HEK293 (cell line): ENCODE measurements at regions not wholly inside any gene's neighbourhood (a gene's known extent, or its start where the extent isn't known, plus 50 kb on each side); places are given as distances from the start of the nearest gene placed in this dataset.

Experiments
- BCL11A ChIP-seq: fragments of 450-650 bp; formaldehyde crosslinking; IDR thresholded peaks from 2 replicates; pipeline ENCODE4 v1.5.1; 2016; ENCODE audit warnings: low read depth, missing biosample characterization, missing genetic modification characterization
- CTCF ChIP-seq: fragments of 450-650 bp; formaldehyde crosslinking; IDR thresholded peaks from 2 replicates; pipeline ENCODE4 v1.5.1; 2016; ENCODE audit warnings: missing biosample characterization, missing genetic modification characterization
- GLIS1 ChIP-seq: fragments of 450-650 bp; formaldehyde crosslinking; IDR thresholded peaks from 2 replicates; pipeline ENCODE4 v1.5.1; 2016; ENCODE audit warnings: missing biosample characterization, missing genetic modification characterization
- HOXA7 ChIP-seq: sonication (generic); formaldehyde crosslinking; IDR thresholded peaks from 2 replicates; pipeline ENCODE4 v1.8.1; 2022; ENCODE audit warnings: missing genetic modification reagents, borderline replicate concordance
- MEIS1 ChIP-seq: sonication (generic); formaldehyde crosslinking; IDR thresholded peaks from 2 replicates; pipeline ENCODE4 v1.8.1; 2022; ENCODE audit warnings: missing genetic modification reagents, mild to moderate bottlenecking, borderline replicate concordance
- SP2 ChIP-seq: fragments of 450-650 bp; formaldehyde crosslinking; IDR thresholded peaks from 2 replicates; pipeline ENCODE4 v1.5.1; 2016; ENCODE audit warnings: missing biosample characterization, missing genetic modification characterization
- TCF7L2 ChIP-seq: IDR thresholded peaks from 2 replicates; pipeline ENCODE4 v1.6.1; 2011; ENCODE audit warnings: low read depth, mild to moderate bottlenecking, inconsistent platforms, low read length, moderate library complexity, borderline replicate concordance
- ZFP69B ChIP-seq: fragments of 450-650 bp; formaldehyde crosslinking; IDR thresholded peaks from 2 replicates; pipeline ENCODE4 v1.5.1; 2016; ENCODE audit warnings: missing biosample characterization, missing genetic modification characterization
- ZNF426 ChIP-seq: fragments of 450-650 bp; formaldehyde crosslinking; IDR thresholded peaks from 2 replicates; pipeline ENCODE4 v1.5.1; 2017; ENCODE audit warnings: missing biosample characterization, missing genetic modification characterization, mild to moderate bottlenecking, inconsistent platforms, moderate library complexity
- ZNF658 ChIP-seq: fragments of 450-650 bp; formaldehyde crosslinking; IDR thresholded peaks from 2 replicates; pipeline ENCODE4; 2016; ENCODE audit warnings: missing biosample characterization, missing genetic modification characterization
- ZNF660 ChIP-seq: fragments of 450-650 bp; IDR thresholded peaks from 2 replicates; pipeline ENCODE4 v1.5.1; 2018; ENCODE audit warnings: missing biosample characterization, mild to moderate bottlenecking, missing genetic modification characterization
- ZNF747 ChIP-seq: fragments of 450-650 bp; formaldehyde crosslinking; IDR thresholded peaks from 2 replicates; pipeline ENCODE4 v1.5.1; 2016; ENCODE audit warnings: missing biosample characterization, missing genetic modification characterization
- ZNF837 ChIP-seq: fragments of 450-650 bp; formaldehyde crosslinking; IDR thresholded peaks from 2 replicates; pipeline ENCODE4 v1.5.1; 2016; ENCODE audit warnings: missing biosample characterization, missing genetic modification characterization

DNA sequence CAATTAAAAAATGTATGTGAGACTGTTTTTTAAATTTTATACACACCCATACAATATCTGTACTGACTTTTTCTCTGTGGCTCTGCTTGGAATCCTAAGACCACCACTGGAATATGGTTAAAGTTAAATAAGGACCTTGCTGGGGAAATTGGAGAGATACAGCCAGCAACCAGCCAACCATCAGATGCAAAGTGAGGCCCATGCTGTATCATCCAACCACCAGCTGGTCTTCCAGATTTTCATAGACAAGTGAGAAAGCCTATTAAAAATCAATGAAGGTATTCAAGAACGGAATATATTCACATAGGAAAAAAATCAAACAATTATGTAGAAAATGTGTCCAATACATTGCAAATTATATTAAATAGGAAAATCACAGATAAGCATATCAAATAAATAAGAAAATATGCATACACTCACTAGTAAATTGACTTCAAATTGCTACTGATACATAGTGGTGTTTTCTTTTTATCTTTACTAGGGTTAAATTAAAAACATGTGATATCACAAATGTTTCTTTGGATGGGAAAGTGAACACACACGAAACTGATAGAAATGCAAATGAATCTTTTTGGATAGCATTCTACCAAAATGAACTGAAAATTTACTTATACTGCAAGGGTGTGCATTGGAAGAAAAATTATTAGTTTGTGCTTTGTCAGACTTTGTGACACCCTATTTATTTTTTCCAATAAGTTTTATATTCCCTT lies 1486.3 kb downstream of the BRINP3 start:
- TF ChIP-seq GLIS1 (tag by site-specific recombination) (no peak), CTCF (tag by site-specific recombination) (no peak), ZNF837 (tag by site-specific recombination) (no peak), ZNF426 (tag by site-specific recombination) (no peak), MEIS1 (CRISPR knock-in tag) (no peak), TCF7L2 (no peak), SP2 (no peak), ZFP69B (tag by site-specific recombination) (no peak), HOXA7 (CRISPR knock-in tag) (no peak), ZNF747 (no peak), ZNF660 (no peak), ZNF658 (tag by site-specific recombination) (no peak), BCL11A (no peak)
